H9 (cell line): ENCODE measurements at regions not wholly inside any gene's neighbourhood (a gene's known extent, or its start where the extent isn't known, plus 50 kb on each side); places are given as distances from the start of the nearest gene placed in this dataset.

ENCODE experiments used
- DNase-seq: peaks from one replicate; pipeline ENCODE4 v3.0.0-alpha.2; 2017
- H2AFZ ChIP-seq: one replicate; pipeline ENCODE4 v1.6.1; 2013; ENCODE audit warnings: mild to moderate bottlenecking, low read length, control low read depth, moderate library complexity
- H2AK5ac ChIP-seq: 2 replicates; pipeline ENCODE4 v1.6.1; 2013; ENCODE audit warnings: low read length, control low read depth, mixed read lengths; ENCODE audit not compliant: insufficient read length
- H2BK120ac ChIP-seq: one replicate; pipeline ENCODE4 v1.6.1; 2013; ENCODE audit warnings: low read depth, mild to moderate bottlenecking, low read length, control low read depth, inconsistent platforms; ENCODE audit not compliant: poor library complexity, severe bottlenecking
- H2BK12ac ChIP-seq: 2 replicates; pipeline ENCODE4 v1.6.1; 2013; ENCODE audit warnings: low read length, control low read depth, mixed read lengths, low read depth; ENCODE audit not compliant: insufficient read length
- H2BK15ac ChIP-seq: 2 replicates; pipeline ENCODE4 v1.6.1; 2013; ENCODE audit warnings: low read depth, low read length, control low read depth
- H2BK20ac ChIP-seq: one replicate; pipeline ENCODE4 v1.6.1; 2013; ENCODE audit warnings: low read depth, mild to moderate bottlenecking, low read length, control low read depth, inconsistent platforms; ENCODE audit not compliant: poor library complexity, severe bottlenecking
- H2BK5ac ChIP-seq: 2 replicates; pipeline ENCODE4 v1.6.1; 2013; ENCODE audit warnings: low read length, control low read depth, mixed read lengths; ENCODE audit not compliant: insufficient read length
- H3K14ac ChIP-seq: 2 replicates; pipeline ENCODE4 v1.6.1; 2013; ENCODE audit warnings: low read length, control low read depth; ENCODE audit not compliant: insufficient read depth
- H3K18ac ChIP-seq: 2 replicates; pipeline ENCODE4 v1.6.1; 2013; ENCODE audit warnings: low read depth, mild to moderate bottlenecking, mixed read lengths, low read length, control low read depth; ENCODE audit not compliant: insufficient read length
- H3K23ac ChIP-seq: 2 replicates; pipeline ENCODE4 v1.6.1; 2013; ENCODE audit warnings: low read length, control low read depth, mixed read lengths, low read depth; ENCODE audit not compliant: insufficient read length
- H3K23me2 ChIP-seq: 2 replicates; pipeline ENCODE4 v1.6.1; 2013; ENCODE audit warnings: low read depth, mild to moderate bottlenecking, mixed read lengths, low read length, control low read depth; ENCODE audit not compliant: insufficient read length, poor library complexity, severe bottlenecking
- H3K27ac ChIP-seq: 2 replicates; pipeline ENCODE4 v1.5.1; 2013; ENCODE audit warnings: low read length, control low read depth, mixed read lengths, low read depth; ENCODE audit not compliant: insufficient read length
- H3K27me3 ChIP-seq: 2 replicates; pipeline ENCODE4 v1.6.1; 2013; ENCODE audit warnings: low read length, control low read depth, inconsistent platforms; ENCODE audit not compliant: insufficient read depth
- H3K4ac ChIP-seq: 2 replicates; pipeline ENCODE4 v1.6.1; 2013; ENCODE audit warnings: low read depth, mild to moderate bottlenecking, control low read depth, inconsistent platforms, low read length, moderate library complexity
- H3K4me1 ChIP-seq: 2 replicates; pipeline ENCODE4 v1.6.1; 2013; ENCODE audit warnings: low read length, control low read depth, inconsistent platforms; ENCODE audit not compliant: insufficient read depth
- H3K4me2 ChIP-seq: 2 replicates; pipeline ENCODE4 v1.6.1; 2013; ENCODE audit warnings: low read length, control low read depth, mixed read lengths; ENCODE audit not compliant: insufficient read length, insufficient read depth
- H3K56ac ChIP-seq: 2 replicates; pipeline ENCODE4 v1.6.1; 2013; ENCODE audit warnings: low read depth, mild to moderate bottlenecking, mixed read lengths, low read length, control low read depth; ENCODE audit not compliant: insufficient read length
- H3K79me1 ChIP-seq: 2 replicates; pipeline ENCODE4 v1.6.1; 2013; ENCODE audit warnings: low read depth, mild to moderate bottlenecking, moderate library complexity, low read length, control low read depth, inconsistent platforms; ENCODE audit not compliant: insufficient read depth, poor library complexity, severe bottlenecking
- H3K79me2 ChIP-seq: 2 replicates; pipeline ENCODE4 v1.6.1; 2013; ENCODE audit warnings: low read length, control low read depth, inconsistent platforms; ENCODE audit not compliant: insufficient read depth
- H3K9ac ChIP-seq: 2 replicates; pipeline ENCODE4 v1.6.1; 2013; ENCODE audit warnings: low read length, control low read depth, mixed read lengths; ENCODE audit not compliant: insufficient read length; ENCODE audit errors: extremely low read depth
- H3K9me3 ChIP-seq: one replicate; pipeline ENCODE4 v1.6.1; 2013; ENCODE audit warnings: low read depth, low read length, inconsistent platforms; ENCODE audit not compliant: control insufficient read depth
- H3T11ph ChIP-seq: one replicate; pipeline ENCODE4 v1.6.1; 2013; ENCODE audit warnings: mild to moderate bottlenecking, low read length, control low read depth, inconsistent platforms
- H4K20me1 ChIP-seq: one replicate; pipeline ENCODE4 v1.6.1; 2013; ENCODE audit not compliant: control insufficient read depth, insufficient read length, insufficient read depth
- H4K5ac ChIP-seq: 2 replicates; pipeline ENCODE4 v1.6.1; 2013; ENCODE audit warnings: low read depth, mild to moderate bottlenecking, mixed read lengths, low read length, control low read depth; ENCODE audit not compliant: insufficient read length
- H4K8ac ChIP-seq: replicated peaks from 2 replicates; pipeline ENCODE4 v1.6.1; 2013; ENCODE audit warnings: low read length, control low read depth, mixed read lengths, low read depth; ENCODE audit not compliant: insufficient read length
- H4K91ac ChIP-seq: 2 replicates; pipeline ENCODE4 v1.6.1; 2013; ENCODE audit warnings: low read depth, mild to moderate bottlenecking, moderate library complexity, mixed read lengths, low read length, control low read depth; ENCODE audit not compliant: insufficient read length
- H3K27ac Mint-ChIP-seq, 3 experiments: 2 replicates in 2 of 3; 3 replicates in 1 of 3; pipeline ENCODE4 v1.8.0; 2020 to 2021; ENCODE audit warnings: mixed read lengths in 3 of 3, mild to moderate bottlenecking in 1 of 3, moderate library complexity in 1 of 3
- H3K27me3 Mint-ChIP-seq: 2 replicates; pipeline ENCODE4 v1.8.0; 2021; ENCODE audit warnings: low read depth, mild to moderate bottlenecking, moderate library complexity, mixed read lengths
- H3K36me3 Mint-ChIP-seq, 3 experiments: 2 replicates in 2 of 3; 3 replicates in 1 of 3; pipeline ENCODE4 v1.8.0; 2020 to 2021; ENCODE audit warnings: low read depth in 3 of 3, mixed read lengths in 3 of 3; ENCODE audit not compliant: insufficient read depth in 1 of 3
- H3K4me1 Mint-ChIP-seq, 2 experiments: 2 replicates each; pipeline ENCODE4 v1.8.0; 2020; ENCODE audit warnings: mixed read lengths in 2 of 2
- H3K4me3 Mint-ChIP-seq, 2 experiments: 2 replicates in 1 of 2; 3 replicates in 1 of 2; pipeline ENCODE4 v1.8.0; 2020 to 2021; ENCODE audit warnings: mild to moderate bottlenecking in 2 of 2, mixed read lengths in 2 of 2, moderate library complexity in 1 of 2
- H3K9me3 Mint-ChIP-seq, 2 experiments: 2 replicates in 1 of 2; 3 replicates in 1 of 2; pipeline ENCODE4 v1.8.0; 2020; ENCODE audit warnings: mild to moderate bottlenecking in 2 of 2, mixed read lengths in 2 of 2, moderate library complexity in 1 of 2
- WGBS: extraction: QIAGEN DNeasy Blood & Tissue Kit; methylation state at CpG from one replicate; pipeline ENCODE4 v1.1.7; 2013; ENCODE audit warnings: missing lambda C conversion rate, low lambda C conversion rate, mixed read lengths; ENCODE audit not compliant: insufficient read length; ENCODE audit errors: extremely low coverage; 5-methylcytosine and 5-hydroxymethylcytosine counted together
- TF ChIP-seq, protein P1 (sequence below): fragments of 200-600 bp; sonication (generic); conservative IDR thresholded peaks from 3 replicates; pipeline ENCODE4 v1.8.0; 2021; ENCODE audit warnings: antibody characterized with exemption, mild to moderate bottlenecking

DNA sequence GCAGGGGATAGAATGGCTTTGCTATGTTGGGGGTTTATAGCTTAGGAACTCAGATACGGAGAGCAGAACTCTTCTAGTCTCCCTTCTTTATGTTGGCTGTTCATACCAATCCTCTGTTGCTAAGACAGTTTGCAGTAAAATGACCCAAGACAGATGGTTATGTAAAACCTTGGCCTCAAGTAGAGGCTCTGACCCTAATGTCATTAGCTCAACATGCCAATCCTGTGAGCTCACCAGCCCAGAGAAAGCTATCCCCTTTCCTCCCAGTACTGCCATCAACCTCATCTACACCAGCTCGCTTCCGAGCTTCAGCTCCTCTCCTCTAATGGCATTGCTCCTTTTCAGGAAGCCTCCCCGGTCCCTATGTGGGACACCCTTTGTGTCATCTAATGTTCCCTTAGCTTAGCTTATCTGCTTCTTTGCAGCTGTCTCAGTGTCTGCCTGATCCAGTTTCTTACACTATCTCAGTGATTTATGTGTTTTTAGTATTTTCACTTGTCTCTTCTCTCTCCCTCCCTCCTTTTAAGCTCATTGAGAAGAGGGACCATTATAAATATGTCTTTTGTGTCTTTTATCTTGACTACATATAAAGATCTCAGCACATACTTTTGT is 281.3 kb upstream of the CLINT1 start:
- no peak overlapping the region for H4K5ac ChIP-seq
- DNase-seq: no peak
- peaks cover 25 to 29% of the 10 kb centered on the region in 2 experiments for H3K4me1 Mint-ChIP-seq
- peaks cover 2% of the 10 kb centered on the region; the same call in 1 of the 2 replicates for H3K27me3 Mint-ChIP-seq
- no peak overlapping the region for H3K56ac ChIP-seq
- no peak overlapping the region; a peak in 1 of 7 replicates for H3K27ac Mint-ChIP-seq
- H3K27me3 ChIP-seq: no peaks in the 10 kb centered on the region
- H3K9me3 ChIP-seq: no peaks in the 10 kb centered on the region
- no peaks in the 10 kb centered on the region for H3K23me2 ChIP-seq
- H3K18ac ChIP-seq: no peak overlapping the region
- no peak overlapping the region for H2BK12ac ChIP-seq
- H2BK20ac ChIP-seq: no peak overlapping the region
- H3T11ph ChIP-seq: no peak overlapping the region
- 0 out of 5 replicates have a peak, but pooled peaks cover 0 to 2% of the 10 kb centered on the region in 2 experiments for H3K9me3 Mint-ChIP-seq
- H2AFZ ChIP-seq: no peak overlapping the region
- no peak overlapping the region for H4K8ac ChIP-seq
- H2AK5ac ChIP-seq: no peak overlapping the region
- H3K14ac ChIP-seq: no peak overlapping the region
- H3K36me3 Mint-ChIP-seq: no peaks in the 10 kb centered on the region
- no peak overlapping the region for H3K4me3 Mint-ChIP-seq
- no peak overlapping the region for H3K23ac ChIP-seq
- H3K79me2 ChIP-seq: no peaks in the 10 kb centered on the region
- TF ChIP-seq, protein P1, sequence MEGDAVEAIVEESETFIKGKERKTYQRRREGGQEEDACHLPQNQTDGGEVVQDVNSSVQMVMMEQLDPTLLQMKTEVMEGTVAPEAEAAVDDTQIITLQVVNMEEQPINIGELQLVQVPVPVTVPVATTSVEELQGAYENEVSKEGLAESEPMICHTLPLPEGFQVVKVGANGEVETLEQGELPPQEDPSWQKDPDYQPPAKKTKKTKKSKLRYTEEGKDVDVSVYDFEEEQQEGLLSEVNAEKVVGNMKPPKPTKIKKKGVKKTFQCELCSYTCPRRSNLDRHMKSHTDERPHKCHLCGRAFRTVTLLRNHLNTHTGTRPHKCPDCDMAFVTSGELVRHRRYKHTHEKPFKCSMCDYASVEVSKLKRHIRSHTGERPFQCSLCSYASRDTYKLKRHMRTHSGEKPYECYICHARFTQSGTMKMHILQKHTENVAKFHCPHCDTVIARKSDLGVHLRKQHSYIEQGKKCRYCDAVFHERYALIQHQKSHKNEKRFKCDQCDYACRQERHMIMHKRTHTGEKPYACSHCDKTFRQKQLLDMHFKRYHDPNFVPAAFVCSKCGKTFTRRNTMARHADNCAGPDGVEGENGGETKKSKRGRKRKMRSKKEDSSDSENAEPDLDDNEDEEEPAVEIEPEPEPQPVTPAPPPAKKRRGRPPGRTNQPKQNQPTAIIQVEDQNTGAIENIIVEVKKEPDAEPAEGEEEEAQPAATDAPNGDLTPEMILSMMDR: no peak
- no peak overlapping the region for H3K4ac ChIP-seq
- no peak overlapping the region for H3K27ac ChIP-seq
- H4K91ac ChIP-seq: no peak overlapping the region
- no peak overlapping the region for H2BK5ac ChIP-seq
- WGBS: no CpG with 5 or more reads among the region's 4 CpGs
- no peak overlapping the region for H3K9ac ChIP-seq
- H2BK15ac ChIP-seq: no peak overlapping the region
- no peaks in the 10 kb centered on the region for H4K20me1 ChIP-seq
- no peak overlapping the region for H3K4me2 ChIP-seq
- no peak overlapping the region for H2BK120ac ChIP-seq
- no peaks in the 10 kb centered on the region for H3K79me1 ChIP-seq
- peaks cover 8% of the 10 kb centered on the region; the same call in 1 of the 2 replicates for H3K4me1 ChIP-seq
